Dendritic cell treated with granulocyte-macrophage colony-stimulating factor and Interleukin-4, amounts not matched to agents 40 ng/mL and 50 ng/mL, for 4 days (primary cell): ENCODE measurements at regions not wholly inside any gene's neighbourhood (a gene's known extent, or its start where the extent isn't known, plus 50 kb on each side); places are given as distances from the start of the nearest gene placed in this dataset.

Experiments
- H3K27ac Mint-ChIP-seq: one replicate; pipeline ENCODE4 v1.8.0; 2022; ENCODE audit warnings: mild to moderate bottlenecking, mixed read lengths
- H3K27me3 Mint-ChIP-seq: one replicate; pipeline ENCODE4 v1.8.0; 2022; ENCODE audit warnings: mild to moderate bottlenecking, mixed read lengths
- H3K36me3 Mint-ChIP-seq: one replicate; pipeline ENCODE4 v1.8.0; 2022; ENCODE audit warnings: low read depth, mixed read lengths
- H3K4me1 Mint-ChIP-seq: one replicate; pipeline ENCODE4 v1.8.0; 2022; ENCODE audit warnings: low read depth, mixed read lengths
- H3K4me3 Mint-ChIP-seq: one replicate; pipeline ENCODE4 v1.8.0; 2022; ENCODE audit warnings: mild to moderate bottlenecking, moderate library complexity, mixed read lengths
- H3K9me3 Mint-ChIP-seq: one replicate; pipeline ENCODE4 v1.8.0; 2022; ENCODE audit warnings: mixed read lengths
- intact Hi-C: fragments of 100-400 bp; cut with micrococcal nuclease; formaldehyde crosslinking; loops from one replicate; pipeline ENCODE4 v1.15.0; 2022

DNA sequence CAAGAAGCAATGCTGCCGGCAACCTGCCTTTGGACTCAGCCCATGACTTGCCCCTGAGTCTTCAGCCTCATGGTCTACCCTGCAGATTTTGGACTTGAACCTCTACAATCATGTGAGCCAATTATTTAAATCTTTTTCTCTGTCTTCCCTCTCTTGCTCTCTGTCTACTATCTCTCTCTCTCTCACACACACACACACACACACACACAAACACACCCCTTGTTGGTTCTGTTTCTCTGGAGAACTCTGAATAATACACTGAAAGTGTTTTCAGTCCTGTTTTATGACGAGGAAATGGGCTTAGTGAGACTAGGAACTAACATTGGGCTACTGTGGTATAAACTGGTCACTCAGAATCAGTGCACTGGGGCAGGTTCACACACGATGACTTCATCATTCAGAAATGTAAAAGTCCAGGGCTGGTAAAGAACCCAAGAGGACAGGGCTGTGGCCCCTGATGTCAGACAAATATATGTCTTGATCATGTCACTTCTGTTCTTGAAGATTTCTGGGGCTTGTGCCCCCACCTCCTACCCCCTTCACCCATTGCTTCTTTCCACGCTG is 266.1 kb upstream of the SIX2 start:
- Mint-ChIP-seq H3K4me1 (no peaks in the 10 kb centered on the region), H3K36me3 (no peaks in the 10 kb centered on the region), H3K4me3 (no peak overlapping the region), H3K27ac (no peak overlapping the region), H3K27me3 (peaks cover 3% of the 10 kb centered on the region), H3K9me3 (no peaks in the 10 kb centered on the region)
- intact Hi-C loops: no loop called here

DNA sequence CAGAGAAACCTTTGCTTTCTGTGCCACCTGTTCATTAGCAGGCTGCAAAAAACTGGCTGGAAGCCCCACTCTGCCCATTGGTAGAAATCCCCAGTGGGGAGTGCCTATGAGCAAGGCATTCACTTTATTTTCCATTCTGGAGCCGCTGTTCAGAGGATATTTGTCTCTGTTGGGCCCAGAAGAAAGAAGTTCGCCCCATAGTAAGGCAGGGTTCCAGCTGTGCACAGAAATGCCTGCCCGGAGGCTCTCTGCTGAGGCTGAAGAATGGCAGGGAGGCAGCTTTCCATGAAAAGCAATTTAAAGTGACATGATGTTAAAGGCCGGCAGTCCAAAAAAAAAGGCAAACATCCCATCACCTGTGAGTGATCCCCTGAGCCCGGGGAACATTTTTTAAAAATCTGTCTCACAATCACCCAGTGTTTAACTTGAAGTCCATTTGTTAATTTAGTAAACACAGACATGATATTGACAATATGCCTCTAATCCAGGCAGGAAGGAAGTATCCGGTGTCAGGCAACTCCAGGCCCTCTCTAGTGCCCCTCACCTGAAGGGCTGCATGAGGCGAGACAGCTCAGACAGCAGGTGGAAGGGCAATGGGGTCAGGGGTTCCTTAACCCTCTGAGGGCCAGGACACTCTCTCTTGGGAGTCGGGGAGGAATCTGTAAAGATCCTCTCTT is 265.1 kb upstream of the SIX2 start:
- intact Hi-C loops: no loop called here
- H3K27me3 Mint-ChIP-seq: peaks cover 3% of the 10 kb centered on the region
- H3K36me3 Mint-ChIP-seq: no peaks in the 10 kb centered on the region
- H3K4me1 Mint-ChIP-seq: no peaks in the 10 kb centered on the region
- no peaks in the 10 kb centered on the region for H3K9me3 Mint-ChIP-seq
- no peak overlapping the region for H3K27ac Mint-ChIP-seq
- H3K4me3 Mint-ChIP-seq: no peak overlapping the region

- Mint-ChIP-seq H3K4me3 (no peak overlapping the region), H3K27ac (no peak overlapping the region), H3K4me1 (no peaks in the 10 kb centered on the region), H3K36me3 (no peaks in the 10 kb centered on the region), H3K27me3 (peaks cover 5% of the 10 kb centered on the region), H3K9me3 (no peaks in the 10 kb centered on the region)
- intact Hi-C loops: no loop called here
Observed at GRCh38 chr2:45273412-45274249, 264.4 kb upstream of the SIX2 start.

DNA sequence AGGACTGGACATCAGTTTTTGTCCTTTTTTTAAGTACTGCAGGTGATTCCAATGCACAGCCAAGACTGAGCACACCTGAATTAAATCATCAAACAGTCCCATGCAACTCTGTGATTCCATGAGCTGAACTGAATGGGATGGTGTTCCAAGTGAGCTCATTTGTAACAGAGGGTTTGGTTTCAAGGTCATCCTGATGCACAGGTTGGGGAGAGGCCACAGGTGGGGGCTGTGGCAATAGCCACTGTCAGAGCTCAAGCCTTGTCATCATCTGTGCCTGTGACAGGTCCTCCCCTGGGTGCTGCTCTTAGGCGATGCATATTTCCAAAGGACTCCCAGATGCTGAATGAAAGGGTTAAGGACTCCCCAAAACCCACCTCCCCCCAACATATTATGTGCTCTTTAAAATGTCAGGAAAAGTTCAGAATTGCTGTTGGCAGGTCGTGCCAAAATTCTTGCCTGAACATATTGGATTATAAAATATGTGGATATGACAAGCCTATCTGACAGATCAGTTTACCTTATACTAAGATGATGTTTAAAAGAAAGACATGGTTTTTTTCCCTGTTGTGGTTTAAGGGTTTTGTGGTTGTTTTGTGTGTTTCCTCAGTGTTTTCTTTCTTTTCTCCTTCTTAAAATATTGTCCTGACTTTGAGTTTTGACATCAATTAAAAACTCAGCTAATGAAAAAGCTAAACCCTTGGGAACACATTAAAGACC is 263.5 kb upstream of the SIX2 start:
- H3K27ac Mint-ChIP-seq: no peak overlapping the region
- H3K9me3 Mint-ChIP-seq: no peaks in the 10 kb centered on the region
- no peak overlapping the region for H3K4me3 Mint-ChIP-seq
- no peaks in the 10 kb centered on the region for H3K4me1 Mint-ChIP-seq
- peaks cover 5% of the 10 kb centered on the region for H3K27me3 Mint-ChIP-seq
- no peaks in the 10 kb centered on the region for H3K36me3 Mint-ChIP-seq
- intact Hi-C loops: no loop called here

GRCh38 chr2:45269149-45269793 is 260.0 kb upstream of the SIX2 start:
- Mint-ChIP-seq H3K9me3 (no peaks in the 10 kb centered on the region), H3K4me1 (no peaks in the 10 kb centered on the region), H3K4me3 (no peak overlapping the region), H3K27me3 (peaks cover 6% of the 10 kb centered on the region), H3K27ac (no peak overlapping the region), H3K36me3 (no peaks in the 10 kb centered on the region)
- intact Hi-C loops: no loop called here

DNA sequence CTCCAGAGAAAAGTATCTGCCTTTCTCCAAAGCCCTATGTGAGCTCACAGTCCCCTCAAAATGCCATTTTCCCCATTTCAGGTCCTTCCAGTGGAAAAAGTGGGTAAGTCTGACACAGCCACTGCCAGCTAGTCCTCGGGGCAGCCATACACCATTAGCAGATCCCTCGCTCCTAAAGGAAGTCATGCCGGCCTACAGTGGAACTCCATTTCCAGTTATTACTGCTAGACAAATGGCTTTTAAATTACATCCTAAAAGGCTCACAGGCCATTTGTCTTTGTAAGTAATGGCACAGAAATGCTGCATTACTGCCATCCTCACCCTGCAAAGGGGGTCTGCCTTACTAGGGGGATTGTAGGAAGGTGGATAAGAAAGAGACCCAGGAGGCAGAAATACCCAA is 259.4 kb upstream of the SIX2 start:
- no peaks in the 10 kb centered on the region for H3K4me1 Mint-ChIP-seq
- H3K27me3 Mint-ChIP-seq: peaks cover 6% of the 10 kb centered on the region
- H3K27ac Mint-ChIP-seq: no peak overlapping the region
- intact Hi-C loops: no loop called here
- H3K36me3 Mint-ChIP-seq: no peaks in the 10 kb centered on the region
- H3K4me3 Mint-ChIP-seq: no peak overlapping the region
- H3K9me3 Mint-ChIP-seq: no peaks in the 10 kb centered on the region

DNA sequence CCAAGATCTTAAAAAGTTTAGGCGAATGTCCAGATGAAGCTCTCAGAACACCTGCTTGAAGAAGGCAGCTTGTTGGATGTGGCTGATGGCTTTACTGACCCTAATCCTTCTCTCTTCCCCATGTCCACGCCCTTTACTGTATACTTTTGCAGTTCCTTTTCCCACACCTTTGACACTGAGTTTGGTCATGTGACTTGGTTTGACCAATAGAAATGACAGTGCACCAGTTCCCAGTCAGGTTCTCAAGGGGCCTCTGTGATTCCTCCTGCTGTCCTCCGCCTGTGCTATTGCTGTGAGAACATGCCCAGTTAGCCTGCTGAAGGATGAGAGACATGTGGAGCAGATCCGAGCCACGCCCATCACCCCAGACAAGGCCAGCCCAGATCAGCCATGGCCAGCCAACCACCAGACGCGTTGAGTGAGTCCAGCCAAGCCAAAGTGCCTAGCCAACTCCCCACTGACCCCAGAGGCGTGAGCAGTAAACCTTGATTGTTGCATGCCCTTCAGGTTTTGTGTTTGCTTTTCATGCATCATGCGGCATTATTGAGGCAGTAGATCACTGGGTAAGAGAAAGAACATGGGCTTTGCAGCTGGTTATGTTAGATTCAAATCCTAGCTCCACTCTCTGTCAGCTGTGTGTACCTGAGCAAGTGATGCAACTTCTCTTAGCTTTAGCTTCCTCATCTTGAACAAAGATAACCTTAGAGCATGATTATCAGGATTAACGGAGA is 258.0 kb upstream of the SIX2 start:
- Mint-ChIP-seq H3K27ac (no peak overlapping the region), H3K4me3 (no peak overlapping the region), H3K4me1 (no peaks in the 10 kb centered on the region), H3K27me3 (peaks cover 18% of the 10 kb centered on the region), H3K9me3 (no peaks in the 10 kb centered on the region), H3K36me3 (no peaks in the 10 kb centered on the region)
- intact Hi-C loops: no loop called here

GRCh38 chr2:45265336-45265735 is 256.1 kb upstream of the SIX2 start:
- H3K27me3 Mint-ChIP-seq: peaks cover 16% of the 10 kb centered on the region
- intact Hi-C loops: no loop called here
- H3K4me1 Mint-ChIP-seq: no peaks in the 10 kb centered on the region
- no peak overlapping the region for H3K4me3 Mint-ChIP-seq
- H3K9me3 Mint-ChIP-seq: no peaks in the 10 kb centered on the region
- no peak overlapping the region for H3K27ac Mint-ChIP-seq
- H3K36me3 Mint-ChIP-seq: no peaks in the 10 kb centered on the region

DNA sequence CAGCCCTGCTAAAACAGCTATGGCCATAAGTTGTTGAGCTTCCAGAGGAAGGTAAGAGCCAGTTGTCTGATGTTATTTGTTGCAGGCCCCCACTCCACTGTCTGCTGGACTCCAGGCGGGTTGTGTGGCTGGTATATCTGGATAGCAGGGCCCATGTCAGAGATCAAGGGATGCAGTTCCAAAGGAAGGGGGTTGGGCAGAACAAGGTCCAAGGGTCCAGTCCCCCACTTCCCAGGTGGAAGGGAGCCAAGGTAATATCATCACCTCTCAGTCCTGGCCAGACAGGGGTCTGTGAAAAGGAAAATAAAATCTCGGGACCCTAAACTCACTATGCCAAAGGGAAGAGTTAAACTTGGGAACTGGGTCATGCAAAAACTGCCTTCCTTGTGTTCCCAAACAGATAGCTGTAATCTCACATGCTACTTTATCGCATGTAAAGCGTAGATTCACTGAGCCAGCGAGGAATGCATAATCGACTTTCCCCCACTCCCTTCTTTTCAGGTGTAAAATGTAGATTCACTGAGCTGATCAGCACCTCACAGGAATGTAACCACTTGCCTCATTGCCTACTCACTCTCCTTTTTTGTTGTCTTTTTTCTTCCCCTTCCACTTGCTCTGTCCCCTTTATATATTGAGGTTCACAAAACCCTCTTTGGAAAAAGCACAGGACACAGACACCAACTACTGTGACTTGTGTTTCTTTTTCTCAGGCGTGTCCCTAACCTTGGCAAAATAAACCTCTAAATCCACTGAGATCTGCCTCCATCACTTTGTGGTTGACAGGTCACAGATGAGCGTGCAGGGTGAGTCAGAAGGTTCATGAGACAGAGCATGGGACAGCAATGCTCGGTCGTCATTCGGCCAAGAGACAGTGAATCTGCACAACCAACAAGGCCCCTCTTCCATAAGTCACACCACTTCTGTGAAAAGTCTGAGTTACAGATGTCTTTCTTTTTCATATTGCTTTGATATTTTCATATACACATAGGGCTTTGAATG is 255.3 kb upstream of the SIX2 start:
- Mint-ChIP-seq H3K4me1 (no peaks in the 10 kb centered on the region), H3K36me3 (no peaks in the 10 kb centered on the region), H3K4me3 (no peak overlapping the region), H3K27ac (no peak overlapping the region), H3K27me3 (peaks cover 16% of the 10 kb centered on the region), H3K9me3 (no peaks in the 10 kb centered on the region)
- intact Hi-C loops: no loop called here

DNA sequence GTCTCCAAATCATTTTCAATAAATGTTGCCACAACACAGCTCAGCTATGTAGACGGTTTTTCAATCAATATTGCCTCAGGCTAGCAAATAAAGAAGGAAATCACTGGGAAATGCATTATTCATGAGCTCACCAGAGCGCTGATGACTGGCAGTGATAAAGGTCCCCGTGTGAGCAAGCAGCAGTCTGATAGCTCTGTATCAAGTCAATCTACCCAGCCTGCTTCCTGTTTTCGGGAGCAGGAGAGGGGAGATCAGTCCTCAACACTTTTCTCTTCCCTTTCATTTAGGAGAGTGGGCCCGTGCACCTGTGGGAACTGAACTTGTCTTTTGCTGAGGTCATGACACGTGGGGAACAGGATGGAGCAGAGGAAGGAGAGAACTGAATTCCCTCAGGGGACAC is 253.9 kb upstream of the SIX2 start:
- Mint-ChIP-seq H3K36me3 (no peaks in the 10 kb centered on the region), H3K27ac (no peak overlapping the region), H3K9me3 (no peaks in the 10 kb centered on the region), H3K4me3 (no peak overlapping the region), H3K27me3 (peaks cover 15% of the 10 kb centered on the region), H3K4me1 (no peaks in the 10 kb centered on the region)
- intact Hi-C loops: no loop called here

DNA sequence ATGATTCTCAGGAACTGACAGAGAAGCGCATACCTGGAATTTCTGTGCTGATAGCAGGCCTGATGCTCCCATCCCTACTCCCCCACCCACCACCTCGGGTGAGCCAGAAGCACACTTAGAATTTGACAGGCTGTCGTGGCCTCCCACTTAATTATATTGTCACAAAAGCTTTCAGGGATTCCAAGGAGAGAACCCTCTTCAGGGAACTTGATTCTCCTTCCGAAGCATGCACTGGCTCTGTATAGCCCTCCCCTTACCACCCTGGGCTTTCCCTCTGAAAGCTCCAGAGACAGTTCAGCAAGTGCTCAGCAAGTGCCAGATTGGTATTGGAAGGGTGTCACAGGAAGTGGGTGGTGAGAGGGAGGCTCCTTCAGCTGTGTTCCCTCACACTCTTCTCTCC is 252.5 kb upstream of the SIX2 start:
- intact Hi-C loops: no loop called here

GRCh38 chr2:45260946-45261345 is 251.7 kb upstream of the SIX2 start:
- intact Hi-C loops: no loop called here
- Mint-ChIP-seq H3K27me3 (peaks cover 15% of the 10 kb centered on the region), H3K4me1 (peaks cover under 1% of the 10 kb centered on the region), H3K9me3 (no peaks in the 10 kb centered on the region), H3K36me3 (no peaks in the 10 kb centered on the region), H3K27ac (no peak overlapping the region), H3K4me3 (no peak overlapping the region)

More for the DNA sequence above, 252.5 kb upstream of the SIX2 start:
- Mint-ChIP-seq H3K27ac (no peak overlapping the region), H3K4me3 (no peak overlapping the region), H3K36me3 (no peaks in the 10 kb centered on the region), H3K4me1 (no peaks in the 10 kb centered on the region), H3K27me3 (peaks cover 15% of the 10 kb centered on the region), H3K9me3 (no peaks in the 10 kb centered on the region)
